ENCODE measurements at regions not wholly inside any gene's neighbourhood (a gene's known extent, or its start where the extent isn't known, plus 50 kb on each side); places are given as distances from the start of the nearest gene placed in this dataset.

DNA sequence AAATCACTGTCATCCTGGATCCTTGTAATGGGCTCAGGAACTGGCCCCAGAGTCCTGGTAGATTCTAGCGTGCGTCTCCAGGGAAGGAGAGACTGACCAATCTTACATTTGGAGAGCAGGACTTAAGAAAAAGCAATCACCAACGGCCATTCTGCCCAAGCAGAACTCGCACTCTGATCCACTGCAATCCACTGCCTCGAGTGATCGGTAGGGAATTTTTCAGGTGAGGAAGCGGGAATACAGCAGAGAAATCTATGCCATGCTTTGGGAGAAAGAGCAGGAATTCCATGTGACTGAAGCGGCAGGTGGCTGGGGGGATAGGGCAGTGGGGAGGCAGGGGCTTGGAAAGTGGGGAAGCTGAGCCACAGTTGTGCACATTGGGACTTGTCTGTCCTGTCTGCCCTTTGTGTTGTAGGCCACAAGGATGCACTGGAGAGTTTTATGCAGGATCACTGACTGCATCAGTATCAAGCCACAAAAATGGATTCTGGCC is 143.9 kb upstream of the HS3ST2 start (continued):
- TF ChIP-seq, protein P1, sequence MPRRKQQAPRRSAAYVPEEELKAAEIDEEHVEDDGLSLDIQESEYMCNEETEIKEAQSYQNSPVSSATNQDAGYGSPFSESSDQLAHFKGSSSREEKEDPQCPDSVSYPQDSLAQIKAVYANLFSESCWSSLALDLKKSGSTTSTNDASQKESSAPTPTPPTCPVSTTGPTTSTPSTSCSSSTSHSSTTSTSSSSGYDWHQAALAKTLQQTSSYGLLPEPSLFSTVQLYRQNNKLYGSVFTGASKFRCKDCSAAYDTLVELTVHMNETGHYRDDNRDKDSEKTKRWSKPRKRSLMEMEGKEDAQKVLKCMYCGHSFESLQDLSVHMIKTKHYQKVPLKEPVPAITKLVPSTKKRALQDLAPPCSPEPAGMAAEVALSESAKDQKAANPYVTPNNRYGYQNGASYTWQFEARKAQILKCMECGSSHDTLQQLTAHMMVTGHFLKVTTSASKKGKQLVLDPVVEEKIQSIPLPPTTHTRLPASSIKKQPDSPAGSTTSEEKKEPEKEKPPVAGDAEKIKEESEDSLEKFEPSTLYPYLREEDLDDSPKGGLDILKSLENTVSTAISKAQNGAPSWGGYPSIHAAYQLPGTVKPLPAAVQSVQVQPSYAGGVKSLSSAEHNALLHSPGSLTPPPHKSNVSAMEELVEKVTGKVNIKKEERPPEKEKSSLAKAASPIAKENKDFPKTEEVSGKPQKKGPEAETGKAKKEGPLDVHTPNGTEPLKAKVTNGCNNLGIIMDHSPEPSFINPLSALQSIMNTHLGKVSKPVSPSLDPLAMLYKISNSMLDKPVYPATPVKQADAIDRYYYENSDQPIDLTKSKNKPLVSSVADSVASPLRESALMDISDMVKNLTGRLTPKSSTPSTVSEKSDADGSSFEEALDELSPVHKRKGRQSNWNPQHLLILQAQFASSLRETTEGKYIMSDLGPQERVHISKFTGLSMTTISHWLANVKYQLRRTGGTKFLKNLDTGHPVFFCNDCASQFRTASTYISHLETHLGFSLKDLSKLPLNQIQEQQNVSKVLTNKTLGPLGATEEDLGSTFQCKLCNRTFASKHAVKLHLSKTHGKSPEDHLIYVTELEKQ (CRISPR knock-in tag; IDR thresholded peaks at IDR 0.05): no peak
- TF ChIP-seq NFYB (IDR thresholded peaks at IDR 0.05; ENCODE audit: extremely low read depth, insufficient read length) (no peak), ZNF146 (CRISPR knock-in tag; IDR thresholded peaks at IDR 0.05; ENCODE audit: unreplicated experiment) (no peak), XRCC4 (IDR thresholded peaks at IDR 0.05; ENCODE audit: extremely low read depth, insufficient read depth, insufficient read length) (no peak), EWSR1 (IDR thresholded peaks at IDR 0.05; ENCODE audit: borderline replicate concordance, low read depth, partially characterized antibody) (no peak), ARID1B (IDR thresholded peaks at IDR 0.05) (no peak), ZNF707 (CRISPR knock-in tag; conservative IDR thresholded peaks at IDR 0.05) (no peak), PTRF (tag; IDR thresholded peaks at IDR 0.05) (no peak), CBX5 (IDR thresholded peaks at IDR 0.05; ENCODE audit: borderline replicate concordance, low read depth) (no peak)

Data from K562 (cell line).